ENCODE measurements at regions not wholly inside any gene's neighbourhood (a gene's known extent, or its start where the extent isn't known, plus 50 kb on each side); places are given as distances from the start of the nearest gene placed in this dataset.

DNA sequence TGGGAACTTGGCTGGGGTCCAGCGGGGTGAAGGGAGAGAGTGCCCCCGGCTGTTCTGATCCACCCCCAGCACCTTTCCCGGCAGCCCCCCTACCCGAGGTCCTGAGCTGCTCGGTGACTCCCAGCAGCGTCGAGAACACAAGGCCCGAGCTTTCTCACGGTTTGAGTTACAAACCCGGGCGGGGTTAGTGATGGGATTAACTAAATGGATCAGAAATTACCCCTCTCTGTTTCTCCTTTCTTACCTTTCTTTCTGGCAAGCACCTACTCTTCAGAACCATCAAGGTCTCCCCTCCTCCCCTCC, 139.4 kb upstream of the GPC1 start:
- TF ChIP-seq POLR2AphosphoS5 (IDR thresholded peaks at IDR 0.05) (no peak), POLR2A (IDR thresholded peaks at IDR 0.05) (no peak)

Data from suprapubic skin (tissue), 4 donors.